ENCODE measurements at regions not wholly inside any gene's neighbourhood (a gene's known extent, or its start where the extent isn't known, plus 50 kb on each side); places are given as distances from the start of the nearest gene placed in this dataset.
"Not testable (repeated sequence)": the region's sequence is repeated elsewhere in the genome, so short reads cannot be mapped to it uniquely, and the experiment has no call there.

DNA sequence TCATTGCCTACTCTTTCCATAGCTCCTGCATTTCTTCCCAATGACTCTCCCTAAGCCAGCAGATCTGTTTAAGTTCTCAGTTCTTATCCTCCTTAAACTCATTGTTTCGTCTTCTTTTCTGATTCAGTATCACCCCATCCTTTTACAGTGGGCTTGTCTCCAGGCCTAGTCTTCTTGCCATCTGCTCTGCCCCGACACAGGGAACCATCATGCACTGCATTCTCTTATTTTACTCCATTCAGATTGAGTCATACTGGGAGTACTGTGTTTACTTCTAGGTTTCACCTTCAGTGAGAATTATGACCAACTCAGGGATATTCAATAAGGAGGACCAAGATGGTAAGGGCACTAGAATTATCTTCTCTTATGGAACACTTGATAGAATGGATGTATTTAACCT lies 115.4 kb downstream of the TRIM43 start:
- TF ChIP-seq, protein P1, sequence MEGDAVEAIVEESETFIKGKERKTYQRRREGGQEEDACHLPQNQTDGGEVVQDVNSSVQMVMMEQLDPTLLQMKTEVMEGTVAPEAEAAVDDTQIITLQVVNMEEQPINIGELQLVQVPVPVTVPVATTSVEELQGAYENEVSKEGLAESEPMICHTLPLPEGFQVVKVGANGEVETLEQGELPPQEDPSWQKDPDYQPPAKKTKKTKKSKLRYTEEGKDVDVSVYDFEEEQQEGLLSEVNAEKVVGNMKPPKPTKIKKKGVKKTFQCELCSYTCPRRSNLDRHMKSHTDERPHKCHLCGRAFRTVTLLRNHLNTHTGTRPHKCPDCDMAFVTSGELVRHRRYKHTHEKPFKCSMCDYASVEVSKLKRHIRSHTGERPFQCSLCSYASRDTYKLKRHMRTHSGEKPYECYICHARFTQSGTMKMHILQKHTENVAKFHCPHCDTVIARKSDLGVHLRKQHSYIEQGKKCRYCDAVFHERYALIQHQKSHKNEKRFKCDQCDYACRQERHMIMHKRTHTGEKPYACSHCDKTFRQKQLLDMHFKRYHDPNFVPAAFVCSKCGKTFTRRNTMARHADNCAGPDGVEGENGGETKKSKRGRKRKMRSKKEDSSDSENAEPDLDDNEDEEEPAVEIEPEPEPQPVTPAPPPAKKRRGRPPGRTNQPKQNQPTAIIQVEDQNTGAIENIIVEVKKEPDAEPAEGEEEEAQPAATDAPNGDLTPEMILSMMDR (IDR thresholded peaks at IDR 0.05; ENCODE audit: low read depth, low read length), result not testable (repeated sequence)
- TF ChIP-seq, protein P2, sequence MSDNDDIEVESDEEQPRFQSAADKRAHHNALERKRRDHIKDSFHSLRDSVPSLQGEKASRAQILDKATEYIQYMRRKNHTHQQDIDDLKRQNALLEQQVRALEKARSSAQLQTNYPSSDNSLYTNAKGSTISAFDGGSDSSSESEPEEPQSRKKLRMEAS (IDR thresholded peaks at IDR 0.05; ENCODE audit: low read depth, low read length), result not testable (repeated sequence)
- TF ChIP-seq POLR2A (IDR thresholded peaks at IDR 0.05; ENCODE audit: extremely low read depth, insufficient read length); MYC (IDR thresholded peaks at IDR 0.05; ENCODE audit: low read depth, low read length): not testable (repeated sequence)
